Liver (tissue), 8 donors: ENCODE measurements at regions not wholly inside any gene's neighbourhood (a gene's known extent, or its start where the extent isn't known, plus 50 kb on each side); places are given as distances from the start of the nearest gene placed in this dataset.

ENCODE experiments used
- DNase-seq: peaks from one replicate; pipeline ENCODE4 v3.0.0-alpha.2; 2017; ENCODE audit warnings: low spot score
- H3K27ac ChIP-seq, 2 donors: one replicate each; pipeline ENCODE4 v1.7.0; 2013; ENCODE audit warnings: inconsistent platforms in 2 of 2, low read length in 2 of 2, control low read depth in 1 of 2, low read depth in 1 of 2, mild to moderate bottlenecking in 1 of 2
- H3K27me3 ChIP-seq, 4 donors: one replicate each; pipeline versions ENCODE4 v1.6.1 to v1.7.0; 2013; ENCODE audit warnings: low read length in 3 of 4, inconsistent platforms in 1 of 4, mild to moderate bottlenecking in 1 of 4, moderate library complexity in 1 of 4; ENCODE audit not compliant: control insufficient read depth in 4 of 4, insufficient read depth in 4 of 4
- H3K36me3 ChIP-seq, 4 donors: one replicate each; pipeline versions ENCODE4 v1.6.1 to v1.7.0; 2013; ENCODE audit warnings: low read length in 3 of 4, mild to moderate bottlenecking in 3 of 4, low read depth in 1 of 4, moderate library complexity in 1 of 4; ENCODE audit not compliant: control insufficient read depth in 4 of 4, insufficient read depth in 3 of 4
- H3K4me1 ChIP-seq, 4 donors: one replicate each; pipeline versions ENCODE4 v1.6.1 to v1.7.0; 2013; ENCODE audit warnings: low read length in 3 of 4, mild to moderate bottlenecking in 3 of 4, moderate library complexity in 1 of 4; ENCODE audit not compliant: control insufficient read depth in 4 of 4, insufficient read depth in 4 of 4
- H3K4me3 ChIP-seq, 3 donors: one replicate each; pipeline versions ENCODE4 v1.6.1 to v1.7.0; 2013; ENCODE audit warnings: low read length in 3 of 3, control low read depth in 1 of 3, low read depth in 1 of 3, mild to moderate bottlenecking in 1 of 3
- H3K9ac ChIP-seq, 2 donors: one replicate each; pipeline ENCODE4 v1.7.0; 2013; ENCODE audit warnings: low read length in 2 of 2, mild to moderate bottlenecking in 2 of 2, moderate library complexity in 2 of 2, control low read depth in 1 of 2, low read depth in 1 of 2
- H3K9me3 ChIP-seq, 4 donors: one replicate each; pipeline versions ENCODE4 v1.6.1 to v1.7.0; 2013; ENCODE audit warnings: low read length in 3 of 4; ENCODE audit not compliant: control insufficient read depth in 4 of 4
- CTCF ChIP-seq: fragments of 150-350 bp; IDR thresholded peaks from 2 replicates; pipeline ENCODE4 v1.5.1; 2017; ENCODE audit warnings: improper control_type of control experiment, low read depth, low read length; ENCODE audit not compliant: missing input control
- EGR1 ChIP-seq, 2 donors: IDR thresholded peaks; 2 replicates each; pipeline ENCODE4 v1.6.1; 2016 to 2018; ENCODE audit warnings: antibody characterized with exemption in 2 of 2, low read depth in 2 of 2
- FOXA1 ChIP-seq: IDR thresholded peaks from 2 replicates; pipeline ENCODE4 v1.6.1; 2016; ENCODE audit warnings: antibody characterized with exemption
- FOXA2 ChIP-seq: IDR thresholded peaks from 2 replicates; pipeline ENCODE4 v1.6.1; 2016; ENCODE audit warnings: antibody characterized with exemption
- GABPA ChIP-seq, 2 donors: IDR thresholded peaks in 1 of 2; conservative IDR thresholded peaks in 1 of 2; 2 replicates each; pipeline ENCODE4 v1.6.1; 2016; ENCODE audit warnings: antibody characterized with exemption in 2 of 2, mild to moderate bottlenecking in 1 of 2, moderate library complexity in 1 of 2
- HNF4A ChIP-seq, 2 donors: conservative IDR thresholded peaks; 2 replicates each; pipeline ENCODE4 v1.6.1; 2016; ENCODE audit warnings: antibody characterized with exemption in 2 of 2, mild to moderate bottlenecking in 2 of 2
- HNF4G ChIP-seq: IDR thresholded peaks from 2 replicates; pipeline ENCODE4 v1.6.1; 2016; ENCODE audit warnings: antibody characterized with exemption
- JUND ChIP-seq, 2 donors: IDR thresholded peaks; 2 replicates each; pipeline ENCODE4 v1.6.1; 2016; ENCODE audit warnings: antibody characterized with exemption in 2 of 2
- RAD21 ChIP-seq, 2 donors: IDR thresholded peaks; 2 replicates each; pipeline ENCODE4 v1.6.1; 2016; ENCODE audit warnings: antibody characterized with exemption in 2 of 2, mild to moderate bottlenecking in 2 of 2
- REST ChIP-seq: IDR thresholded peaks from 2 replicates; pipeline ENCODE4 v1.6.1; 2016; ENCODE audit warnings: antibody characterized with exemption, mild to moderate bottlenecking
- RXRA ChIP-seq, 2 donors: IDR thresholded peaks; 2 replicates each; pipeline ENCODE4 v1.6.1; 2017 to 2018; ENCODE audit warnings: antibody characterized with exemption in 2 of 2, mild to moderate bottlenecking in 1 of 2
- SP1 ChIP-seq: IDR thresholded peaks from 2 replicates; pipeline ENCODE4 v1.6.1; 2018; ENCODE audit warnings: antibody characterized with exemption, mild to moderate bottlenecking
- TAF1 ChIP-seq: conservative IDR thresholded peaks from 2 replicates; pipeline ENCODE4 v1.6.1; 2016; ENCODE audit warnings: antibody characterized with exemption, mild to moderate bottlenecking
- YY1 ChIP-seq: IDR thresholded peaks from 2 replicates; pipeline ENCODE4 v1.6.1; 2016; ENCODE audit warnings: antibody characterized with exemption, mild to moderate bottlenecking
- WGBS: extraction: QIAGEN DNeasy Blood & Tissue Kit; methylation state at CpG from one replicate; pipeline ENCODE4 v1.1.7; 2013; 5-methylcytosine and 5-hydroxymethylcytosine counted together
- TF ChIP-seq, protein P1 (sequence below): IDR thresholded peaks from 2 replicates; pipeline ENCODE4 v1.6.1; 2016; ENCODE audit warnings: antibody characterized with exemption
- TF ChIP-seq, protein P2 (sequence below): IDR thresholded peaks from 2 replicates; pipeline ENCODE4 v1.6.1; 2016; ENCODE audit warnings: antibody characterized with exemption
- TF ChIP-seq, protein P3 (sequence below): IDR thresholded peaks from 2 replicates; pipeline ENCODE4 v1.6.1; 2016; ENCODE audit warnings: antibody characterized with exemption
- donor health status: healthy.
- donor health status: healthy.
- donor health status: healthy.
- donor health status: healthy.
- donor health status: healthy.

DNA sequence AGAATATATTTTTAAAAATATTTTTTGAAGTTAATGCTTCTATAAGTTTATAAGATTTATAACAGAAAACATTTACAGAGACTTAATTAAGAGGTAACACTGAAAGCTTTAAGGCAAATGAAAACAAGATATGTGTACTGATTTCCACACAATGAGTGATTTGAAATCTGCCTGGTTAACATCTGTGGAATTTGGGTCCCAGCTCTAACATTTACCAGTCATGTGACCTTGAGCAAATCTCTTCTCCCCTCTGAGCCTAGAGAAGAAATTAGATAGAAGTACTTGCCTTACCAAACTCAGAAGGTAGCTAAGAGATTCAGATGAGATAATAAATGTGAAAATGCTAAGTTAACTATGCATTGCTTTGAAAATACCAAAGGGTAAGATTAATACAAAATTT is 458.8 kb upstream of the LCORL start:
- TF ChIP-seq SP1 (no peak), HNF4G (no peak), RAD21 (IDR thresholded peaks at IDR 0.05) (no peak), YY1 (no peak), EGR1 (IDR thresholded peaks at IDR 0.05; ENCODE audit: low read depth in 2 of 2) (no peak), GABPA (IDR thresholded peaks at IDR 0.05 in 1 of 2, conservative IDR thresholded peaks at IDR 0.05 in 1 of 2) (no peak), JUND (IDR thresholded peaks at IDR 0.05) (no peak), FOXA2 (no peak), REST (no peak), FOXA1 (no peak), CTCF (no peak), HNF4A (conservative IDR thresholded peaks at IDR 0.05) (no peak), TAF1 (no peak), RXRA (IDR thresholded peaks at IDR 0.05) (no peak)
- TF ChIP-seq, protein P1, sequence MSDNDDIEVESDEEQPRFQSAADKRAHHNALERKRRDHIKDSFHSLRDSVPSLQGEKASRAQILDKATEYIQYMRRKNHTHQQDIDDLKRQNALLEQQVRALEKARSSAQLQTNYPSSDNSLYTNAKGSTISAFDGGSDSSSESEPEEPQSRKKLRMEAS = no peak
- TF ChIP-seq, protein P2, sequence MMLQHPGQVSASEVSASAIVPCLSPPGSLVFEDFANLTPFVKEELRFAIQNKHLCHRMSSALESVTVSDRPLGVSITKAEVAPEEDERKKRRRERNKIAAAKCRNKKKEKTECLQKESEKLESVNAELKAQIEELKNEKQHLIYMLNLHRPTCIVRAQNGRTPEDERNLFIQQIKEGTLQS = no peak
- TF ChIP-seq, protein P3, sequence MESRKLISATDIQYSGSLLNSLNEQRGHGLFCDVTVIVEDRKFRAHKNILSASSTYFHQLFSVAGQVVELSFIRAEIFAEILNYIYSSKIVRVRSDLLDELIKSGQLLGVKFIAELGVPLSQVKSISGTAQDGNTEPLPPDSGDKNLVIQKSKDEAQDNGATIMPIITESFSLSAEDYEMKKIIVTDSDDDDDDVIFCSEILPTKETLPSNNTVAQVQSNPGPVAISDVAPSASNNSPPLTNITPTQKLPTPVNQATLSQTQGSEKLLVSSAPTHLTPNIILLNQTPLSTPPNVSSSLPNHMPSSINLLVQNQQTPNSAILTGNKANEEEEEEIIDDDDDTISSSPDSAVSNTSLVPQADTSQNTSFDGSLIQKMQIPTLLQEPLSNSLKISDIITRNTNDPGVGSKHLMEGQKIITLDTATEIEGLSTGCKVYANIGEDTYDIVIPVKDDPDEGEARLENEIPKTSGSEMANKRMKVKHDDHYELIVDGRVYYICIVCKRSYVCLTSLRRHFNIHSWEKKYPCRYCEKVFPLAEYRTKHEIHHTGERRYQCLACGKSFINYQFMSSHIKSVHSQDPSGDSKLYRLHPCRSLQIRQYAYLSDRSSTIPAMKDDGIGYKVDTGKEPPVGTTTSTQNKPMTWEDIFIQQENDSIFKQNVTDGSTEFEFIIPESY = no peak
- no peaks in the 10 kb centered on the region for H3K36me3 ChIP-seq
- no peak overlapping the region for H3K9ac ChIP-seq

DNA sequence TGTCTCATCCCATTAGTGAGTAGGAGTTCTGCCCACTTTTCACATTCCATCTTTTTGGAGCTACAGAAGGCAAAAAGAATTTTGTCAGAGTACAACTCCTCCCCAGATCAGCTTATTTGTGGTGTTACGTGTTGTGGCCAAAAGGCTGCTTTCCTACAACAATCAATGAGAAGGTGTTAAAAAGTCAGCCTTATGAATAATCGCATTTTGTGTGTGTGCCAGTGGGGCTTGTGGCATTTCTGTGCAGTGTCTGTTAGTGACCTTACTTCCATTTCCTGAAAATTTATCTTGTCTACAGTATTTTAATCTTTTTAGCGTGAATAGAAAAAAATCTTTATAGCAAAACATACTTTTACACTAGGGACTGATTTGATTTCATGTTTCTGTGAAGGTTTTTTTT is 458.3 kb upstream of the LCORL start:
- H3K36me3 ChIP-seq = no peaks in the 10 kb centered on the region
- DNase-seq = no peak
- H3K4me3 ChIP-seq = no peak overlapping the region
- no peaks in the 10 kb centered on the region for H3K4me1 ChIP-seq
- 59% methylated on average over 3 of the region's 3 CpGs for WGBS
- TF ChIP-seq TAF1 (no peak), FOXA1 (no peak), REST (no peak), EGR1 (IDR thresholded peaks at IDR 0.05; ENCODE audit: low read depth in 2 of 2) (no peak), HNF4G (no peak)
- no peak overlapping the region for H3K9ac ChIP-seq
- no peaks in the 10 kb centered on the region for H3K27me3 ChIP-seq
- no peak overlapping the region for H3K27ac ChIP-seq
- no peaks in the 10 kb centered on the region for H3K9me3 ChIP-seq

More for the DNA sequence above, 458.8 kb upstream of the LCORL start:
- DNase-seq = no peak
- H3K27me3 ChIP-seq = no peaks in the 10 kb centered on the region
- no peaks in the 10 kb centered on the region for H3K9me3 ChIP-seq
- no peaks in the 10 kb centered on the region for H3K4me1 ChIP-seq
- H3K27ac ChIP-seq = no peak overlapping the region
- no peak overlapping the region for H3K4me3 ChIP-seq
